Adrenal gland (tissue), 9 donors: ENCODE measurements at regions not wholly inside any gene's neighbourhood (a gene's known extent, or its start where the extent isn't known, plus 50 kb on each side); places are given as distances from the start of the nearest gene placed in this dataset.

Source experiments
- DNase-seq, 7 donors: peaks; one replicate each; pipeline ENCODE4 v3.0.0-alpha.2; 2019 to 2020
- H3K27ac ChIP-seq, 5 donors: fragments of 200-600 bp; sonication (generic) in 4 of 5; 1 replicate in 3 of 5; 2 replicates in 2 of 5; pipeline versions ENCODE4 v1.5.1 to v1.8.0; 2016 to 2020; ENCODE audit warnings: mild to moderate bottlenecking in 1 of 5
- H3K27me3 ChIP-seq: fragments of 200-600 bp; 2 replicates; pipeline ENCODE4 v1.8.0; 2021
- H3K36me3 ChIP-seq, 2 donors: fragments of 200-600 bp; replicated peaks in 1 of 2; 1 replicate in 1 of 2; 2 replicates in 1 of 2; pipeline versions ENCODE4 v1.5.1 to v1.8.0; 2018 to 2022
- H3K4me1 ChIP-seq, 2 donors: fragments of 200-600 bp; replicated peaks in 1 of 2; 1 replicate in 1 of 2; 2 replicates in 1 of 2; pipeline versions ENCODE4 v1.5.1 to v1.8.0; 2018 to 2021
- H3K4me3 ChIP-seq, 4 donors: fragments of 200-600 bp; sonication (generic) in 3 of 4; one replicate each; pipeline ENCODE4 v1.5.1; 2016 to 2018
- H3K9me3 ChIP-seq, 3 donors: fragments of 200-600 bp; sonication (generic) in 1 of 3; replicated peaks in 1 of 3; 1 replicate in 2 of 3; 2 replicates in 1 of 3; pipeline versions ENCODE4 v1.5.1 to v1.8.0; 2016 to 2021
- CTCF ChIP-seq, 6 experiments: fragments of 450-650 bp in 4 of 6; fragments of 200-600 bp in 2 of 6; sonication (generic) in 1 of 6; IDR thresholded peaks; 1 replicate in 5 of 6; 2 replicates in 1 of 6; pipeline versions ENCODE4 v1.5.1 to v1.8.0; 2016 to 2021; ENCODE audit warnings: antibody characterized with exemption in 6 of 6, mild to moderate bottlenecking in 2 of 6, moderate library complexity in 1 of 6
- POLR2A ChIP-seq, 2 donors: fragments of 450-650 bp; IDR thresholded peaks; one replicate each; pipeline ENCODE4 v1.6.1; 2017; ENCODE audit warnings: antibody characterized with exemption in 2 of 2, mild to moderate bottlenecking in 2 of 2, moderate library complexity in 1 of 2
- WGBS, 4 donors: extraction: QIAGEN DNeasy Blood & Tissue Kit in 2 of 4; methylation state at CpG; one replicate each; pipeline versions ENCODE4 v1.1.5 to v1.1.7; 2013 to 2017; 5-methylcytosine and 5-hydroxymethylcytosine counted together
- intact Hi-C, 2 donors: fragments of 100-400 bp; cut with DNase I; formaldehyde crosslinking; loops; one replicate each; pipeline versions ENCODE4 v1.14.1 to v1.15.0; 2022 to 2023
- donor health status: healthy with polysubstance abuse.
- donor health status: Bipolar disorder and iron deficiency.
- donor health status: DM: yes; HTN: yes; CAD: no.
- donor health status: DM: no; HTN: no; CAD: no.
- donor health status: DM: no; HTN: no; CAD: no.

- H3K27ac ChIP-seq = no peak overlapping the region
- no peak overlapping the region for H3K4me3 ChIP-seq
- TF ChIP-seq POLR2A (IDR thresholded peaks at IDR 0.05) (no peak), CTCF (IDR thresholded peaks at IDR 0.05) (no peak)
- no peaks in the 10 kb centered on the region for H3K36me3 ChIP-seq
- 57 to 91% (median 71%) methylated on average over 1 of the region's 1 CpG for WGBS, 4 donors
- intact Hi-C loops = no loop called here
- H3K27me3 ChIP-seq = no peaks in the 10 kb centered on the region
- no peak for DNase-seq
- no peaks in the 10 kb centered on the region for H3K4me1 ChIP-seq
- H3K9me3 ChIP-seq = no peaks in the 10 kb centered on the region
These were observed 284.3 kb upstream of the KHDRBS2 start for GRCh38 chr6:62570372-62570771.

- no peaks in the 10 kb centered on the region for H3K27me3 ChIP-seq
- no peaks in the 10 kb centered on the region for H3K9me3 ChIP-seq
- no peak for DNase-seq
- no peak overlapping the region for H3K4me3 ChIP-seq
- 71 to 83% (median 80%) methylated on average over 2 of the region's 2 CpGs for WGBS, 4 donors
- intact Hi-C loops = no loop called here
- no peak overlapping the region for H3K27ac ChIP-seq
- H3K36me3 ChIP-seq = no peaks in the 10 kb centered on the region
- no peaks in the 10 kb centered on the region for H3K4me1 ChIP-seq
- TF ChIP-seq POLR2A (IDR thresholded peaks at IDR 0.05) = no peak
- no peak for TF ChIP-seq CTCF (IDR thresholded peaks at IDR 0.05)
These were observed 255.5 kb upstream of the KHDRBS2 start for GRCh38 chr6:62541502-62541901.

GRCh38 chr6:62530985-62531384 lies 245.0 kb upstream of the KHDRBS2 start:
- H3K4me1 ChIP-seq = no peaks in the 10 kb centered on the region
- intact Hi-C loops = no loop called here
- no peak overlapping the region for H3K4me3 ChIP-seq
- 53 to 87% (median 71%) methylated on average over 2 of the region's 2 CpGs for WGBS, 4 donors
- no peaks in the 10 kb centered on the region for H3K36me3 ChIP-seq
- DNase-seq = no peak
- TF ChIP-seq POLR2A (IDR thresholded peaks at IDR 0.05) = no peak
- TF ChIP-seq CTCF (IDR thresholded peaks at IDR 0.05) = no peak
- H3K27ac ChIP-seq = no peak overlapping the region
- H3K27me3 ChIP-seq = no peaks in the 10 kb centered on the region
- no peaks in the 10 kb centered on the region for H3K9me3 ChIP-seq

GRCh38 chr6:62528894-62529526 lies 243.0 kb upstream of the KHDRBS2 start:
- DNase-seq = no peak
- Histone ChIP-seq H3K27ac (no peak overlapping the region), H3K36me3 (no peaks in the 10 kb centered on the region), H3K9me3 (no peaks in the 10 kb centered on the region), H3K4me1 (no peaks in the 10 kb centered on the region), H3K4me3 (no peak overlapping the region), H3K27me3 (no peaks in the 10 kb centered on the region)
- intact Hi-C loops = no loop called here
- no peak for TF ChIP-seq CTCF (IDR thresholded peaks at IDR 0.05)
- TF ChIP-seq POLR2A (IDR thresholded peaks at IDR 0.05) = no peak
- 55 to 78% (median 73%) methylated on average over 2 to 3 of the region's 3 CpGs for WGBS, 4 donors
